HG03575 (cell line): ENCODE measurements at regions not wholly inside any gene's neighbourhood (a gene's known extent, or its start where the extent isn't known, plus 50 kb on each side); places are given as distances from the start of the nearest gene placed in this dataset.
"Not testable (repeated sequence)": the region's sequence is repeated elsewhere in the genome, so short reads cannot be mapped to it uniquely, and the experiment has no call there.

ENCODE experiments used
- ATAC-seq: cut with Tn5 transposase; IDR thresholded peaks from one replicate; pipeline ENCODE4 v1.9.1; 2021; ENCODE audit not compliant: unreplicated experiment, insufficient number of reproducible peaks, low FRiP score; ENCODE audit errors: extremely low read depth

GRCh38 chrX:40878766-40879165, 143.4 kb upstream of the MED14 start:
- no peak for ATAC-seq

GRCh38 chrX:40879172-40879571, 143.8 kb upstream of the MED14 start:
- ATAC-seq: not testable (repeated sequence)

GRCh38 chrX:40880712-40881111, 145.4 kb upstream of the MED14 start:
- ATAC-seq: no peak

DNA sequence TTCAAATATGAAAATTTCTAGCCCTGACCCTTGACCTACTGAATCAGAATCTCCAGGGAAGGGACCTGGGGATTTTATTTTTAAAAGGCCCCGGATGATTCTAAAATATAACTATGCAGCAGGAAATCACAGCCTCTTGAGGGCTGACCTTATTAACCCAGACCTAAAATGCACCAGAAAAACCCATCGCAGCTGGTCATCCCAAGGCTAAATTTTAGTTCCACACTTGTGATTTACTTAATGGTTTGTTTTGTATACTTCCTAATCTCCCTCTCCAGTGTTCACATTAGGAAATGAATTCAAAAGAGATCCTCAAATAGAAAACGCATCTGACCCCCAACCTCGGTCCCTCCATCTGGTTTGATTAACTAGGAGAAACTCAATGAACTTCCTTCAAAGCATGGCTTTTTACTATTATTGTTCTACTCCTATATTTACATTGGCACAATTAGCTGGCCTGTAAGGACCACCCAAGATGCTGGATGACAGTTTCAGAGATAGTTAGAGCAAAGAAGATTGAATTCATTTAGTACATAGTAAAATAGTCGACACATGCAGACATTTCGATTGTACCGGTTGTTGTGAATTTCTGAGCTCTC, 147.8 kb upstream of the MED14 start:
- no peak for ATAC-seq

- ATAC-seq: no peak
Measured at GRCh38 chrX:40885989-40886388, 150.6 kb upstream of the MED14 start.

GRCh38 chrX:40887476-40887875, 152.1 kb upstream of the MED14 start:
- no peak for ATAC-seq

DNA sequence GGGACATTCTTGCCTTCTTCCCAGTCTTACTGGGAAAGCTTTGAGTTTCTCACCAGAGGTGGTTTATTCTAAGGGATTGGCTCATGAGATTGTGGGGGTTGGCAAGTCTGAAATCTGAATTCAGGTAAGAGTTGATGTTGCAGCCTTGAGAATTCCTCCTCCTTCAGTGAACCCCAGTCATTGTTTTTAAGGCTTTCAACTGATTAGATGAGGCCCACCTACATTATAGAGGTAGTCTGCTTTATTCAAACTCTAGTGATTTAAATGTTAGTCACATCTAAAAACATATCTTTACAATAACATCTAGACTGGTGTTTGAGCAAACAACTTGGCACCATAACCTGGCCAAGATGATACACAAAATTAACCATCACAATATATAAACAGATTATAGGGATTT, 156.5 kb upstream of the MED14 start:
- ATAC-seq: no peak

DNA sequence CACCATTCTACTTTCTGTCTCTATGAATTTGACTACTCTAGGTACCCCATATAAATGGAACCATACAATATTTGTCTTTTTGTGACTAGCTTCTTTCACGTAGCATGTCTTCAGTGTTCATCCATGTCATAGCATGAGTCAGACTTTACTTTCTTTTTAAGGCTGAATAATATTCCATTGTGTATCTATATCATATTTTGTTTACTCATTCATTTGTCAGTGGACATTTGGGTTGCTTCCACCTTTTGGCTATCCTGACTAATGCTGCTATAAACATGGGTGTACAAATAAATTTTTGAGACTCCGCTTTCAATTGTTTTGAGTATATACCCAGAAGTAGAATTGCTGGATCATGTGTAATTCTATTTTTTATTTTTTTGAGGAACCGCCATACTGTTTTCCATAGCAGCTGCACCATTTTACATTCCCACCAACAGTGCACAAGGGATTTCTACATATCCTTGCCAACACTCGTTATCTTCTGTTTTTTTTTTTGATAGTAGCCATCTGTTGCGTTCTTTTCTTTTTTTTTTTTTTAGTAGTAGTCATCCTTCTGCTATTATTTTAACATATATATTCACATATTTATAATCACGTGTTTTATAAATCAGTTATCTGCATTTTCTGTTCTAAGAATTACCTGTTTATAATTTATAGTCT, 158.0 kb upstream of the MED14 start:
- no peak for ATAC-seq

GRCh38 chrX:40895246-40895645, 159.9 kb upstream of the MED14 start:
- no peak for ATAC-seq

- no peak for ATAC-seq
Measured at GRCh38 chrX:40897718-40898270, 162.5 kb upstream of the MED14 start.

GRCh38 chrX:40904739-40905138, 169.4 kb upstream of the MED14 start:
- ATAC-seq: not testable (repeated sequence)

GRCh38 chrX:40908026-40908425, 172.7 kb upstream of the MED14 start:
- ATAC-seq: no peak

GRCh38 chrX:40908857-40909475, 173.6 kb upstream of the MED14 start:
- ATAC-seq: no peak

DNA sequence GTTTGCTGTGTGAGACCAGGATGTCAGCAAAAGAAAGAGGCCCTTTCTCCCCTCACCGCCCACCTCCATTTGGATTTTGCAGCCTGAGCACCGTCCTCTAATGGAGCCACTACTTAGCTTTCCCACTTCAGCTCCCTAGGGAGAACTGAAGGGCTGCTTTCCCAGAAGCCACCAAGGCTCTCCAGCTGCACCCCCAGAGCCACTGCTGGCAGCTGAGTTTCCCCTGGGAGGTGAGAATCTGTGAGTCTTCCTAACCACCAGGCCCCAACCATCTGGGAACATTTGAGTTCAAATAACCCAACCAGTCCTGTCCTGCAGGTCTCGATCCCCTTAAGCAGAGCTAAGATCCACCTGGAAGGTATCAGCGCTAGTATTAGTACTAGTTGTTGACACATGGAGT, 173.1 kb upstream of the USP9X start:
- no peak for ATAC-seq

DNA sequence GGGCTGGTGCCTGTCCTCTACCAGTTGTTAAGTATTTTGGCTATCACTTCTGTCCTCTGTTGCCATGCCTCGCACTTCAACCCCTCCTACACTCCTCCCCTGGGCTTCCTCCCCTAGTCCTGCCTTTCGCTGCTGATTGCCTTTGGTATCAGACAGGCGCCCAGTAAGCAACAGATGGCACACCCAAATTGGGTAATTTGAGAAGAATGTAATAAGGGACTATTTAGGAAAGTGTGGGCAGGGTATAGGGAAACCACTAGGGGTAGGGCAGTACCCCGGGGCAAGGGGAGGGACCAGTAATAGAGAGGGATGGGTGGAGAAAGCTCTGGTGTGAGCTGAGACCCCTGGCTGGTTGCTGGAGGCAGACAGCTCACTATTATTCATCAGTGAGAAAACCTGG, 172.7 kb upstream of the USP9X start:
- ATAC-seq: no peak

DNA sequence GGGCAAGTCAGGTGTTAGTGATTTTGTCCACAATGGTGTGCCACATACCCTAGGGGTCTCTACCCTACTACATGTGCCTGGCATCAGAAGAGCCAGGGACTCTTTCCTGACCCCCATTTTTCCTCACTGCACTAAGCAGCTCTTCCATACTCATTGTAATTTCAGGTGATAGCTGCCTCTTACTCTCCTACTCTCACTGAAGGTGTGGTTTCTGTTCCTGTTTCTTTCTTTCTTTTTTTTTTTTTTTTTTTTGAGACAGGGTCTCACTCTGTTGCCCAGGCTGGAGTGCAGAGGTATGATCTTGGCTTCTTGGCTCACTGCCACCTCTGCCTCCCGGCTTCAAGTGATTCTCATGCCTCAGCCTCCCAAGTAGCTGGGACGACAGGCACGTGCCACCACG, 164.9 kb upstream of the USP9X start:
- no peak for ATAC-seq

GRCh38 chrX:40922307-40922706, 162.9 kb upstream of the USP9X start:
- no peak for ATAC-seq

GRCh38 chrX:40926739-40927427, 158.4 kb upstream of the USP9X start:
- ATAC-seq: not testable (repeated sequence)

DNA sequence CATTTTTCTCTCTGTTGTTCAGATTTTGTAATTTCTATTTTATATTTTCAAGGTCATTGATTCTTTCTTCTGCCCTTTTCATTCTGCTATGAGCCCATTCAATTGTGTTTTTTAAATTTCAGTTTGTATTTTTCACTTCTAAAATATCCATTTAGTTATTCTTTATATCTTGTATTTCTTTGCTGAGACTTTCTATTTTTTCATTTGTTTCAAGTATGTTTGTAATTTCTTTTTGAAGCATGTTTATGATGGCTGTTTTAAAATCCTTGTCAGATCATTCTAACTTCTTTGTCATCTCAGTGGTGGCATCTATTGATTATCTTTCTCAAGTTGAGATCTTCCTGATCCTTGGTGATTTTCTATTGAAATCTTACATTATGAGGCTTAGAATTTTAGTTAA, 157.2 kb upstream of the USP9X start:
- no peak for ATAC-seq

- no peak for ATAC-seq
Measured at GRCh38 chrX:40931921-40932320, 153.3 kb upstream of the USP9X start.
